ENCODE measurements at regions not wholly inside any gene's neighbourhood (a gene's known extent, or its start where the extent isn't known, plus 50 kb on each side); places are given as distances from the start of the nearest gene placed in this dataset.

- no peak overlapping the region for H3K4me3 Mint-ChIP-seq (ENCODE audit: unreplicated experiment)
- H3K27me3 Mint-ChIP-seq (ENCODE audit: unreplicated experiment) = no peaks in the 10 kb centered on the region
- no peak for DNase-seq (ENCODE audit: low spot score)
- TF ChIP-seq CTCF (IDR thresholded peaks at IDR 0.05; ENCODE audit: unreplicated experiment) = no peak
- H3K9me3 Mint-ChIP-seq (ENCODE audit: unreplicated experiment) = no peaks in the 10 kb centered on the region
- no peaks in the 10 kb centered on the region for H3K4me1 Mint-ChIP-seq (ENCODE audit: unreplicated experiment)
- H3K36me3 Mint-ChIP-seq (ENCODE audit: low read depth, unreplicated experiment) = no peaks in the 10 kb centered on the region
- no peak overlapping the region for H3K27ac Mint-ChIP-seq (ENCODE audit: unreplicated experiment)
Observed at GRCh38 chr10:36794981-36795380, 330.4 kb upstream of the ANKRD30A start.

- DNase-seq (ENCODE audit: low spot score) = no peak
- no peaks in the 10 kb centered on the region for H3K4me1 Mint-ChIP-seq (ENCODE audit: unreplicated experiment)
Observed at GRCh38 chr10:36789974-36790373, 335.4 kb upstream of the ANKRD30A start.

GRCh38 chr10:36788152-36788551 lies 337.2 kb upstream of the ANKRD30A start:
- H3K27me3 Mint-ChIP-seq (ENCODE audit: unreplicated experiment) = no peaks in the 10 kb centered on the region
- no peaks in the 10 kb centered on the region for H3K36me3 Mint-ChIP-seq (ENCODE audit: low read depth, unreplicated experiment)
- H3K4me1 Mint-ChIP-seq (ENCODE audit: unreplicated experiment) = no peaks in the 10 kb centered on the region
- H3K27ac Mint-ChIP-seq (ENCODE audit: unreplicated experiment) = no peak overlapping the region
- H3K9me3 Mint-ChIP-seq (ENCODE audit: unreplicated experiment) = no peaks in the 10 kb centered on the region
- TF ChIP-seq CTCF (IDR thresholded peaks at IDR 0.05; ENCODE audit: unreplicated experiment) = no peak
- no peak overlapping the region for H3K4me3 Mint-ChIP-seq (ENCODE audit: unreplicated experiment)
- no peak for DNase-seq (ENCODE audit: low spot score)

More at GRCh38 chr10:36789974-36790373, 335.4 kb upstream of the ANKRD30A start:
- no peak overlapping the region for H3K4me3 Mint-ChIP-seq (ENCODE audit: unreplicated experiment)
- H3K9me3 Mint-ChIP-seq (ENCODE audit: unreplicated experiment) = no peaks in the 10 kb centered on the region
- H3K27me3 Mint-ChIP-seq (ENCODE audit: unreplicated experiment) = no peaks in the 10 kb centered on the region
- H3K36me3 Mint-ChIP-seq (ENCODE audit: low read depth, unreplicated experiment) = no peaks in the 10 kb centered on the region
- no peak for TF ChIP-seq CTCF (IDR thresholded peaks at IDR 0.05; ENCODE audit: unreplicated experiment)
- H3K27ac Mint-ChIP-seq (ENCODE audit: unreplicated experiment) = no peak overlapping the region

- Mint-ChIP-seq H3K27ac (ENCODE audit: unreplicated experiment) (no peak overlapping the region), H3K36me3 (ENCODE audit: low read depth, unreplicated experiment) (no peaks in the 10 kb centered on the region), H3K9me3 (ENCODE audit: unreplicated experiment) (no peaks in the 10 kb centered on the region), H3K4me1 (ENCODE audit: unreplicated experiment) (peaks cover 16% of the 10 kb centered on the region), H3K27me3 (ENCODE audit: unreplicated experiment) (no peaks in the 10 kb centered on the region), H3K4me3 (ENCODE audit: unreplicated experiment) (no peak overlapping the region)
- no peak for DNase-seq (ENCODE audit: low spot score)
- no peak for TF ChIP-seq CTCF (IDR thresholded peaks at IDR 0.05; ENCODE audit: unreplicated experiment)
Observed at GRCh38 chr10:36783400-36783799, 342.0 kb upstream of the ANKRD30A start.

- Mint-ChIP-seq H3K27ac (ENCODE audit: unreplicated experiment) (no peak overlapping the region), H3K27me3 (ENCODE audit: unreplicated experiment) (no peaks in the 10 kb centered on the region), H3K36me3 (ENCODE audit: low read depth, unreplicated experiment) (no peaks in the 10 kb centered on the region), H3K4me1 (ENCODE audit: unreplicated experiment) (peaks cover 16% of the 10 kb centered on the region), H3K4me3 (ENCODE audit: unreplicated experiment) (no peak overlapping the region), H3K9me3 (ENCODE audit: unreplicated experiment) (no peaks in the 10 kb centered on the region)
- no peak for TF ChIP-seq CTCF (IDR thresholded peaks at IDR 0.05; ENCODE audit: unreplicated experiment)
- no peak for DNase-seq (ENCODE audit: low spot score)
Observed at GRCh38 chr10:36781570-36781969, 343.8 kb upstream of the ANKRD30A start.

Measured in endothelial cell (in vitro differentiated cells).